ENCODE measurements at regions not wholly inside any gene's neighbourhood (a gene's known extent, or its start where the extent isn't known, plus 50 kb on each side); places are given as distances from the start of the nearest gene placed in this dataset.

DNA sequence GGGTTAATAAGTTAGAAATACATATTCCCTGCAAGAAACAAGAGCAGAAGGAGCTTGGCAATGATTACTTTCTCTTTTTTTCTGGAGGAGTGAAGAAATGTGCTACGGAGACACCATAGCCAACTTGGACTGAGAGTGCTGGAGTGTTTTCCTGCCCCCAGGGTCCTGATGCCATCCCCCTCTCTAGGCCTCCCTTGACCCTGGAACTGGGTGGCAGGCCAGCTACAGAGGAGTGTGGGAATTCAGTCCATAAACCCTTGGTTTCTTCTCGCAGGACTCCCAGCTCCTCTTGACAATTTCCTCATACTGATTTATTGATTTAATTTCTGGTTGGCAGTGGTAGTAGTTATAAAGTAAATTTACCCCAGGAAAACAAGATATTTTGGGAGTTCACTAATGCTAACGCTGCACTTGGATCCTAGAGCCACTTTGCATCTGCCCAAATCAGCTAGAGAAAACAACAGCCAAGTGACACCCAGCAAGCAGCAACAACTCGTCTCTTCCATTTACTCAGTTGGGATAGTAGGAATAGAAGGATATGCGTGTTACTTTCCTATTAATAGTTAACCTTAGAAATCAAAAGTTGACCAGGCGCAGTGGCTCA lies 76.4 kb upstream of the CELF2 start:
- TF ChIP-seq, protein P1, sequence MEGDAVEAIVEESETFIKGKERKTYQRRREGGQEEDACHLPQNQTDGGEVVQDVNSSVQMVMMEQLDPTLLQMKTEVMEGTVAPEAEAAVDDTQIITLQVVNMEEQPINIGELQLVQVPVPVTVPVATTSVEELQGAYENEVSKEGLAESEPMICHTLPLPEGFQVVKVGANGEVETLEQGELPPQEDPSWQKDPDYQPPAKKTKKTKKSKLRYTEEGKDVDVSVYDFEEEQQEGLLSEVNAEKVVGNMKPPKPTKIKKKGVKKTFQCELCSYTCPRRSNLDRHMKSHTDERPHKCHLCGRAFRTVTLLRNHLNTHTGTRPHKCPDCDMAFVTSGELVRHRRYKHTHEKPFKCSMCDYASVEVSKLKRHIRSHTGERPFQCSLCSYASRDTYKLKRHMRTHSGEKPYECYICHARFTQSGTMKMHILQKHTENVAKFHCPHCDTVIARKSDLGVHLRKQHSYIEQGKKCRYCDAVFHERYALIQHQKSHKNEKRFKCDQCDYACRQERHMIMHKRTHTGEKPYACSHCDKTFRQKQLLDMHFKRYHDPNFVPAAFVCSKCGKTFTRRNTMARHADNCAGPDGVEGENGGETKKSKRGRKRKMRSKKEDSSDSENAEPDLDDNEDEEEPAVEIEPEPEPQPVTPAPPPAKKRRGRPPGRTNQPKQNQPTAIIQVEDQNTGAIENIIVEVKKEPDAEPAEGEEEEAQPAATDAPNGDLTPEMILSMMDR (IDR thresholded peaks at IDR 0.05), result no peak
- ATAC-seq (ENCODE audit: low FRiP score), result no peak

GRCh38 chr10:10942441-10942840 lies 75.2 kb upstream of the CELF2 start:
- ATAC-seq (ENCODE audit: low FRiP score), result no peak
- TF ChIP-seq, protein P1 (IDR thresholded peaks at IDR 0.05), result no peak
- DNase-seq (ENCODE audit: low spot score), result no peak

More for the DNA sequence above, 76.4 kb upstream of the CELF2 start:
- DNase-seq (ENCODE audit: low spot score), result no peak

DNA sequence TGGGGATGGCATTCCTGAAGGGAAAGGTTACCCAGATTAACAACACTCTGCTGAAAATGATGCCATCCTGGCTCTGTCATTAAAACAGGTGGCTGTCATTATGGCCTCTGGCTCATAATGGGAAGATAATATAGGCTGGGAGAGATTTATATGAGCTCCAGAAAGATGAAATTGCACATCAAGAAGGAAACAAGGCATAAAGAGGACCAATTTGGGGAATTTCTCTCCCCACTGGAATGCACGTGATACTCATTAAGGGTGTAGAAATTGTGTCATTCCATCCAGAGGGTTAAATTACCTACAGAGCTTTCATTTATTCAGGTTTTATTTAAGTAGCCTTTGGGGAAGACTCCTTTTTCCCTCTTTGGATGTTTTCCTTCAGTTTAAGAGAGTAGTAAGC lies 71.6 kb upstream of the CELF2 start:
- DNase-seq (ENCODE audit: low spot score) (no peak), ATAC-seq (ENCODE audit: low FRiP score) (no peak)
- TF ChIP-seq, protein P1 (IDR thresholded peaks at IDR 0.05), result no peak

GRCh38 chr10:10946801-10947200 lies 70.9 kb upstream of the CELF2 start:
- no peak for ATAC-seq (ENCODE audit: low FRiP score)
- TF ChIP-seq, protein P1 (IDR thresholded peaks at IDR 0.05), result no peak
- DNase-seq (ENCODE audit: low spot score), result no peak

GRCh38 chr10:10951675-10952074 lies 66.0 kb upstream of the CELF2 start:
- TF ChIP-seq, protein P1 (IDR thresholded peaks at IDR 0.05), result no peak
- ATAC-seq (ENCODE audit: low FRiP score), result no peak
- no peak for DNase-seq (ENCODE audit: low spot score)

DNA sequence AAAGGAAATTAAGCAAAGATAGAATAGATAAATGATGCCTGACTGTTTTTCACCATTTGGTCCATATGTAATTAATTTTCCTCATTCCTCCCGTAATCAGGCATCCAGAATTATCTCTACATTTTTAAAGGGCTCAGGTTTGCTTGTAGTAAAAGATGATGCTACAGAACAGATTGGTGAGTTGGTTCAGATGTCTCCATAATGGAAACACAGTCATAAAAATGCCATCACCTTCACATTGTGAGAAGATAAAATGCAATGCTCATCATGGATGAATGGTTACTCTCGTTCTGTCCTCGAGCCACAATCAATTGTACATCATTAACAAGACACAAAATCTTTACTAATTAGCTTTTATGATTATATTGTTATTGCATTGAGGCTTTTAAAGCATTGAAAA lies 64.9 kb upstream of the CELF2 start:
- DNase-seq (ENCODE audit: low spot score) (no peak), ATAC-seq (ENCODE audit: low FRiP score) (no peak)
- TF ChIP-seq, protein P1 (IDR thresholded peaks at IDR 0.05), result no peak

GRCh38 chr10:10956681-10957542 lies 60.8 kb upstream of the CELF2 start:
- TF ChIP-seq, protein P1 (IDR thresholded peaks at IDR 0.05), result no peak
- no peak for DNase-seq (ENCODE audit: low spot score)
- ATAC-seq (ENCODE audit: low FRiP score), result no peak
